ENCODE measurements at regions not wholly inside any gene's neighbourhood (a gene's known extent, or its start where the extent isn't known, plus 50 kb on each side); places are given as distances from the start of the nearest gene placed in this dataset.

DNA sequence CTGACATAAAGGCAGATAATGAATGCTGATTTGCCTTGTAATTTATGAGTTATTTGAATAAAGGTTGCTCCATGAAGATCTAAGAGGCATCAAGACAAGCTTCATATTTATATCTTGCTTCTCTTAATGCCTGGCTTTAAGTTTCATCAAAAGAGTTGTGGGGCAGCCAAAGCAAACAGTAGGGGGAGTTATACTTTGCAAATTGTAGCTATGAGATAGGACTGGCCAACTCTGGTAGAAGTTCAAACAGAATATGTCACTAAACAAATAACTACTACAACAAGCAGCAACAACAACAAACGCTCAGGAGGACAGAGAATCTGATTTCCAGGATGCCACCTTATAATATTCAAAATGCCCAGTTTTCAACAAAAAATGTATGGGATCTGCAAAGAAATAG, 69.1 kb upstream of the PLAC1 start:
- WGBS (ENCODE audit: low lambda C conversion rate), result 0% methylated on average over 1 of the region's 1 CpG
- FAIRE-seq, result no peak
- no peaks in the 10 kb centered on the region for H4K20me1 ChIP-seq (ENCODE audit: insufficient read depth, low read length)

More for the DNA sequence above, 69.1 kb upstream of the PLAC1 start:
- H3K27ac ChIP-seq (ENCODE audit: extremely low read length, insufficient read depth, low read length), result no peak overlapping the region
- no peaks in the 10 kb centered on the region for H3K9me3 ChIP-seq (ENCODE audit: low read length)
- no peaks in the 10 kb centered on the region for H3K79me2 ChIP-seq (ENCODE audit: insufficient read depth, low read length)
- no peaks in the 10 kb centered on the region for H3K27me3 ChIP-seq (ENCODE audit: control insufficient read depth in 1 of 2, insufficient read depth in 2 of 2, low read length in 2 of 2)
- BruUV-seq (replicated peaks), result no TSS peak
- DNase-seq (ENCODE audit: low spot score) (peak; percentile 30), ATAC-seq (peak; percentile 57; the same call in 2 of the 3 replicates)
- in situ Hi-C loops (cut with HindIII; ENCODE audit: extremely low pct_ligation_motif_present, low pct_unique_long_range_greater_than_20kb), result no loop called here
- H3K4me3 ChIP-seq (replicated peaks in 1 of 3; ENCODE audit: insufficient read depth in 1 of 3, low read depth in 2 of 3, low read length in 3 of 3), result no peak overlapping the region
- no peak overlapping the region for H2AFZ ChIP-seq (ENCODE audit: low read length)
- TF ChIP-seq, protein P1, sequence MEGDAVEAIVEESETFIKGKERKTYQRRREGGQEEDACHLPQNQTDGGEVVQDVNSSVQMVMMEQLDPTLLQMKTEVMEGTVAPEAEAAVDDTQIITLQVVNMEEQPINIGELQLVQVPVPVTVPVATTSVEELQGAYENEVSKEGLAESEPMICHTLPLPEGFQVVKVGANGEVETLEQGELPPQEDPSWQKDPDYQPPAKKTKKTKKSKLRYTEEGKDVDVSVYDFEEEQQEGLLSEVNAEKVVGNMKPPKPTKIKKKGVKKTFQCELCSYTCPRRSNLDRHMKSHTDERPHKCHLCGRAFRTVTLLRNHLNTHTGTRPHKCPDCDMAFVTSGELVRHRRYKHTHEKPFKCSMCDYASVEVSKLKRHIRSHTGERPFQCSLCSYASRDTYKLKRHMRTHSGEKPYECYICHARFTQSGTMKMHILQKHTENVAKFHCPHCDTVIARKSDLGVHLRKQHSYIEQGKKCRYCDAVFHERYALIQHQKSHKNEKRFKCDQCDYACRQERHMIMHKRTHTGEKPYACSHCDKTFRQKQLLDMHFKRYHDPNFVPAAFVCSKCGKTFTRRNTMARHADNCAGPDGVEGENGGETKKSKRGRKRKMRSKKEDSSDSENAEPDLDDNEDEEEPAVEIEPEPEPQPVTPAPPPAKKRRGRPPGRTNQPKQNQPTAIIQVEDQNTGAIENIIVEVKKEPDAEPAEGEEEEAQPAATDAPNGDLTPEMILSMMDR (CRISPR knock-in tag; IDR thresholded peaks at IDR 0.05), result 0 out of 2 replicates have a peak, but pooled peaks have one; percentile 15
- TF ChIP-seq MTA3 (CRISPR knock-in tag; IDR thresholded peaks at IDR 0.05), result no peak
- TF ChIP-seq CENPT (CRISPR knock-in tag; IDR thresholded peaks at IDR 0.05; ENCODE audit: low read depth), result no peak
- TF ChIP-seq, protein P2, sequence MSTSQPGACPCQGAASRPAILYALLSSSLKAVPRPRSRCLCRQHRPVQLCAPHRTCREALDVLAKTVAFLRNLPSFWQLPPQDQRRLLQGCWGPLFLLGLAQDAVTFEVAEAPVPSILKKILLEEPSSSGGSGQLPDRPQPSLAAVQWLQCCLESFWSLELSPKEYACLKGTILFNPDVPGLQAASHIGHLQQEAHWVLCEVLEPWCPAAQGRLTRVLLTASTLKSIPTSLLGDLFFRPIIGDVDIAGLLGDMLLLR (CRISPR knock-in tag; IDR thresholded peaks at IDR 0.05), result no peak
- TF ChIP-seq, protein P3, sequence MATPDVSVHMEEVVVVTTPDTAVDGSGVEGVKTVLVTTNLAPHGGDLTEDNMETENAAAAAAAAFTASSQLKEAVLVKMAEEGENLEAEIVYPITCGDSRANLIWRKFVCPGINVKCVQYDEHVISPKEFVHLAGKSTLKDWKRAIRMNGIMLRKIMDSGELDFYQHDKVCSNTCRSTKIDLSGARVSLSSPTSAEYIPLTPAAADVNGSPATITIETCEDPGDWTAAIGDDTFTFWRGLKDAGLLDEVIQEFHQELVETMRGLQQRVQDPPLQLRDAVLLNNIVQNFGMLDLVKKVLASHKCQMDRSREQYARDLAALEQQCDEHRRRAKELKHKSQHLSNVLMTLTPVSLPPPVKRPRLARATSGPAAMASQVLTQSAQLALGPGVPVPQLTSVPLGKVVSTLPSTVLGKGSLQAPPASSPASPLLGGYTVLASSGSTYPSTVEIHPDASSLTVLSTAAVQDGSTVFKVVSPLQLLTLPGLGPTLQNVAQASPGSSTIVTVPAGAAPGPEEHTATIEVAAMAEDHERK (CRISPR knock-in tag; IDR thresholded peaks at IDR 0.05; ENCODE audit: low read depth), result no peak
- no peak for TF ChIP-seq ZSCAN25 (CRISPR knock-in tag; IDR thresholded peaks at IDR 0.05)
- TF ChIP-seq NBN (conservative IDR thresholded peaks at IDR 0.05), result no peak
- peak; percentile 37 for TF ChIP-seq STAG1 (CRISPR knock-in tag; IDR thresholded peaks at IDR 0.05)
- TF ChIP-seq CEBPG (CRISPR knock-in tag; IDR thresholded peaks at IDR 0.05), result no peak
- no peak for TF ChIP-seq ZNF335 (CRISPR knock-in tag; IDR thresholded peaks at IDR 0.05)
- TF ChIP-seq SP1 (IDR thresholded peaks at IDR 0.05), result no peak
- no peak for TF ChIP-seq SP1 (CRISPR knock-in tag; IDR thresholded peaks at IDR 0.05)
- no peak for TF ChIP-seq ZNF367 (CRISPR knock-in tag; IDR thresholded peaks at IDR 0.05; ENCODE audit: borderline replicate concordance)
- intact Hi-C loops (cut with micrococcal nuclease; ENCODE audit: unreplicated experiment), result no loop called here
- H3K4me2 ChIP-seq (ENCODE audit: low read depth, low read length), result no peak overlapping the region
- H3K9ac ChIP-seq (ENCODE audit: insufficient read depth, low read depth, low read length), result no peak overlapping the region
- ChIA-PET CTCF (ENCODE audit: low intra/inter-chr PET ratio, low total read pairs) (no interaction called here), POLR2A (no interaction called here)
- H3K4me1 ChIP-seq (ENCODE audit: insufficient read depth, low read length), result no peaks in the 10 kb centered on the region
- H3K36me3 ChIP-seq (replicated peaks in 1 of 2; ENCODE audit: control insufficient read depth in 1 of 2, insufficient read depth in 2 of 2, low read length in 2 of 2), result no peaks in the 10 kb centered on the region
